ENCODE measurements at regions not wholly inside any gene's neighbourhood (a gene's known extent, or its start where the extent isn't known, plus 50 kb on each side); places are given as distances from the start of the nearest gene placed in this dataset.

DNA sequence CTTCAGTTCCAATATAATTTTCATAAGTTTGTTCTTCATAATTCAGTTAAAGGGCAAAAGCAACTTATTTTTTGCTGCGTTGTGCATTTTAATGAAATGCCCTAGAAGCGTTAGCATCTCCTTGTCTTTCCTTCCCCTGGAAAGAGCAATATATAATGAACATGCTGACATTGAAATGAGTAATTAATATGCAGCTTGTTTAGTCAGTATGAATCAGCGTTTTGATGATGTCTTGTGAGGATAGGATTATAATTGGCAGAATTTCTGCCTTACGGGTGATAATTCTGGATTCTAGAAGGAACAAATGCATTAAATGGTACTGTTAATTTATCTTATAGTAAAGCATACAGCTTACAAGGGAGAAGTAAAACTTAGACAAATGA lies 152.3 kb upstream of the MMADHC start:
- Histone ChIP-seq H3K36me3 (no peaks in the 10 kb centered on the region), H3K27ac (no peak overlapping the region), H3K9me3 (ENCODE audit: low read depth) (no peaks in the 10 kb centered on the region), H3K4me3 (no peak overlapping the region), H3K4me1 (ENCODE audit: low read depth) (no peaks in the 10 kb centered on the region), H3K27me3 (no peaks in the 10 kb centered on the region)
- DNase-seq (ENCODE audit: low read depth in 1 of 2, low spot score in 1 of 2) = no peak
- TF ChIP-seq, protein P1, sequence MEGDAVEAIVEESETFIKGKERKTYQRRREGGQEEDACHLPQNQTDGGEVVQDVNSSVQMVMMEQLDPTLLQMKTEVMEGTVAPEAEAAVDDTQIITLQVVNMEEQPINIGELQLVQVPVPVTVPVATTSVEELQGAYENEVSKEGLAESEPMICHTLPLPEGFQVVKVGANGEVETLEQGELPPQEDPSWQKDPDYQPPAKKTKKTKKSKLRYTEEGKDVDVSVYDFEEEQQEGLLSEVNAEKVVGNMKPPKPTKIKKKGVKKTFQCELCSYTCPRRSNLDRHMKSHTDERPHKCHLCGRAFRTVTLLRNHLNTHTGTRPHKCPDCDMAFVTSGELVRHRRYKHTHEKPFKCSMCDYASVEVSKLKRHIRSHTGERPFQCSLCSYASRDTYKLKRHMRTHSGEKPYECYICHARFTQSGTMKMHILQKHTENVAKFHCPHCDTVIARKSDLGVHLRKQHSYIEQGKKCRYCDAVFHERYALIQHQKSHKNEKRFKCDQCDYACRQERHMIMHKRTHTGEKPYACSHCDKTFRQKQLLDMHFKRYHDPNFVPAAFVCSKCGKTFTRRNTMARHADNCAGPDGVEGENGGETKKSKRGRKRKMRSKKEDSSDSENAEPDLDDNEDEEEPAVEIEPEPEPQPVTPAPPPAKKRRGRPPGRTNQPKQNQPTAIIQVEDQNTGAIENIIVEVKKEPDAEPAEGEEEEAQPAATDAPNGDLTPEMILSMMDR (IDR thresholded peaks at IDR 0.05; ENCODE audit: low read depth, low read length) = no peak

DNA sequence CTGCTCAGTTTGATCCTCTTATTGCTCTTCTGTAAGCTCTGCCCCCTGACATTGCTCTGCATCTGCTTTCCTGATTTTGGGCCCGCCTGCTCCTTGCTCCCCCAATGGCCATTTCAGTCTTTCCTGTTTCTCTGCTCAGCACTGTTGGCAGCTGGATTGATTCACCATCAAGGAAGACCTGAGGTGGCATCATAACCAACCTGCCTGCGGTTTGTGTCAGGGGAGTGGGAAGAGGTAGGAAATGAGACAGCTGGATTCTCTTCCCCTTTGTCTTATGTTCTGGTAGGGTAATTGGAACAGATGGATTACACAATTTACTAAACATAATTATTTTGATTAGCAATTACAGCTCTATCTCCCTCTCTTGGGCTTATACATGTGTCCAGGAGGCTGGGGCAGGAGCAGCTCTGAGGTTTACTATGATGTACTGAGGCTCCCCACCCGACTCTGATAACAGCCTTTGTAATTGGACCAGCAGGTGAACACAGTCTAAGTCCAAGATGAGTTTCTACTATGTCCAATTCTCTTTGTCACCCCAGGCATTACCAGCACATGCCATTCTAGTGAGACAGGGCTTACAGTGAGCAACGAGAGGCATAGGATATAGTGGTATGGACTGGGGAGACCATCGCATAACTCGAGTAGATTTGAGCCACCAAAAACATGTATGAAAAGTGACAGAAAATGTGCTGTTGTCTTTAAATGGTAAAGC lies 151.8 kb upstream of the MMADHC start:
- Histone ChIP-seq H3K27me3 (no peaks in the 10 kb centered on the region), H3K4me1 (ENCODE audit: low read depth) (peaks cover 5% of the 10 kb centered on the region), H3K36me3 (no peaks in the 10 kb centered on the region), H3K9me3 (ENCODE audit: low read depth) (no peaks in the 10 kb centered on the region), H3K27ac (no peak overlapping the region), H3K4me3 (no peak overlapping the region)
- TF ChIP-seq, protein P1 (IDR thresholded peaks at IDR 0.05; ENCODE audit: low read depth, low read length) = no peak
- DNase-seq (ENCODE audit: low read depth in 1 of 2, low spot score in 1 of 2) = no peak

DNA sequence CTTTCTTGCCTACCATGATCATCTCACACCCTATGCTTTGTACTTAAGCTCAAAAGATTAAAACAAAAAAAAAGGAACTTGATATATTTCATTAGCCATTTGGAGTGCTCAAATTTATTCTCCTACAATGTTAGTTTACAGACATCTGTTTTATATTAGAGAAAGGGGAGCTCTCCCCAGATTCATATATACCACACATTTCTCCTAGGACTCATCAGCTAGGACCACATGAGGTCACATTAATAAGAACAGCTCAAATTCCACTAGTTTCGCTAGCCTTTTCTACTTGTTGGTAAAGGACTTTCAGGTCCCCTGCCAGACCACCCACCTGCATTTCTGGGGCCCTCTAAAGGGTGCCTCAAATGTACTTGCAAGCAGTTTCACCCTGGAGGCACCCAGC lies 151.2 kb upstream of the MMADHC start:
- Histone ChIP-seq H3K36me3 (no peaks in the 10 kb centered on the region), H3K27ac (no peak overlapping the region), H3K27me3 (no peaks in the 10 kb centered on the region), H3K4me3 (no peak overlapping the region), H3K9me3 (ENCODE audit: low read depth) (no peaks in the 10 kb centered on the region), H3K4me1 (ENCODE audit: low read depth) (peaks cover 10% of the 10 kb centered on the region)
- no peak for DNase-seq (ENCODE audit: low read depth in 1 of 2, low spot score in 1 of 2)
- TF ChIP-seq, protein P1 (IDR thresholded peaks at IDR 0.05; ENCODE audit: low read depth, low read length) = no peak

DNA sequence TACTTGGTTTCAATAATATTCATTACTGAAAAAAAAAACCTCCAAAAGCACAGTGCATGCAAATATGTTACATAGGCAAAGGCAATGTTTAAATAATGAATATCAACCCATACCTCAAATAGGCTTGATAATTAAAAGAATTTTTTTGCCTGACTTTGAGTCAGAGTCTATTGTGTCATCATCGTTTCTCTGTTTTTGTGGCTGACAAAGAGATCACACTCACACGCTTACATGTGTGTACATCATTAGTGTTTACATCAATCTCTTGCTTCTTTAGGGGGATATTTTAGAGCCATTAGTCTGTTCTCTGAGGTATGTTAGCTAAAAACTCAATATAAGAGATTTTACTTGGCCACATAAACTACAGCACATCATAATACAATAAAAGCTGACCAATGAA lies 150.3 kb upstream of the MMADHC start:
- no peaks in the 10 kb centered on the region for H3K9me3 ChIP-seq (ENCODE audit: low read depth)
- H3K27me3 ChIP-seq = no peaks in the 10 kb centered on the region
- H3K4me3 ChIP-seq = no peak overlapping the region
- peaks cover 11% of the 10 kb centered on the region for H3K4me1 ChIP-seq (ENCODE audit: low read depth)
- H3K36me3 ChIP-seq = no peaks in the 10 kb centered on the region
- no peak overlapping the region for H3K27ac ChIP-seq
- TF ChIP-seq, protein P1 (IDR thresholded peaks at IDR 0.05; ENCODE audit: low read depth, low read length) = no peak
- no peak for DNase-seq (ENCODE audit: low read depth in 1 of 2, low spot score in 1 of 2)

DNA sequence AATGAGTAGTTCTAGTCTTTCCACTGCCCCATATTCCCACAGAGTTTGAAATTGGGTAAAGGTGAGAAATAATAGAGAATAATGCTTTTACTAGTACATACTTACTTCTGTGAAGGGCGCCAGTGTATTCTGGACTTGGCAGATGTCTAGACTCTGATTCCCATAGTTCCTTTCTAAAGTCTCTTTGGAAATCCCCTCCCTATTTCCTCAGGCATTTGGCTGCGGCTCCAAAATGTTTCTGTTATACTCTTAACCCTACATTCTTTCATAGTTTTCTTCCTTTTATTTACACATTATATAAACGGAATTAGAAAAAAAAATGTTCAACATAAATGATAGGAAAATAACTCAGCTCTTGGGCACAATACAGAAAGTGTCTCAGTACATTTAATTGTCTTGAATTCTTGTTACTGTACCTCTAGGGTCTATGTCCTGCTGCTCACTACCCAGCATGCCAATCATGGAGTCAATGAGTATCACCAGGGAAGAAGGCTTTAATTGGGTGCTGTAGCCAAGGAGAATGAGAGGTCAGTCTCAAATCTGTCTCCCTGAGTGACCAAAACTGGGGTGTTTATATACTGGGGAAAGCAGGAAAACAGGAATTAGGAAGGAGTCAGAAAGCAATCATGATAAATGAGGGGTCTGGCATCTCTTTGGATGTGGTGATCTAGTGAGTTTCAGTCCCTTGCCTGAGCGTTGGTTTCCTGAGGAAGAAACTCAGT lies 147.8 kb upstream of the MMADHC start:
- no peaks in the 10 kb centered on the region for H3K27me3 ChIP-seq
- TF ChIP-seq, protein P1 (IDR thresholded peaks at IDR 0.05; ENCODE audit: low read depth, low read length) = no peak
- no peak overlapping the region for H3K27ac ChIP-seq
- peaks cover 11% of the 10 kb centered on the region for H3K4me1 ChIP-seq (ENCODE audit: low read depth)
- H3K4me3 ChIP-seq = no peak overlapping the region
- no peaks in the 10 kb centered on the region for H3K9me3 ChIP-seq (ENCODE audit: low read depth)
- no peaks in the 10 kb centered on the region for H3K36me3 ChIP-seq
- peak in 1 of 2 donors; percentile 67 for DNase-seq (ENCODE audit: low read depth in 1 of 2, low spot score in 1 of 2)
